PFSK-1 (cell line): ENCODE measurements at regions not wholly inside any gene's neighbourhood (a gene's known extent, or its start where the extent isn't known, plus 50 kb on each side); places are given as distances from the start of the nearest gene placed in this dataset.

Experiments used
- FOXP2 ChIP-seq: optimal IDR thresholded peaks from 2 replicates; pipeline ENCODE3; 2011; ENCODE audit warnings: borderline replicate concordance, control low read depth, inconsistent platforms; ENCODE audit not compliant: insufficient read depth; ENCODE audit errors: extremely low read length, extremely low read depth
- POLR2AphosphoS5 ChIP-seq: IDR thresholded peaks from 2 replicates; pipeline ENCODE4 v1.6.1; 2012; ENCODE audit warnings: low read depth, mild to moderate bottlenecking, control low read depth, low read length, moderate library complexity
- REST ChIP-seq, 2 experiments: IDR thresholded peaks; 2 replicates each; pipeline versions ENCODE4 v1.6.1 to v1.8.0; 2011 to 2012; ENCODE audit warnings: low read depth in 2 of 2, low read length in 2 of 2, control low read depth in 1 of 2, inconsistent platforms in 1 of 2, mild to moderate bottlenecking in 1 of 2, moderate library complexity in 1 of 2; ENCODE audit not compliant: insufficient read depth in 1 of 2
- SIN3A ChIP-seq: IDR thresholded peaks from 2 replicates; pipeline ENCODE4 v1.6.1; 2012; ENCODE audit warnings: mild to moderate bottlenecking, low read length, moderate library complexity, borderline replicate concordance; ENCODE audit not compliant: insufficient read depth
- TAF1 ChIP-seq: IDR thresholded peaks from 2 replicates; pipeline ENCODE4 v1.6.1; 2012; ENCODE audit warnings: low read length, control low read depth, borderline replicate concordance; ENCODE audit not compliant: insufficient read depth

GRCh38 chr5:74536658-74537057, 103.9 kb downstream of the ENC1 start:
- TF ChIP-seq TAF1 (no peak), REST (IDR thresholded peaks at IDR 0.05; ENCODE audit: insufficient read depth in 1 of 2, low read depth in 2 of 2, low read length in 2 of 2) (no peak), FOXP2 (no peak), POLR2AphosphoS5 (no peak), SIN3A (no peak)

GRCh38 chr5:74535926-74536325, 104.6 kb downstream of the ENC1 start:
- TF ChIP-seq SIN3A = no peak
- TF ChIP-seq POLR2AphosphoS5 = no peak
- no peak for TF ChIP-seq TAF1
- no peak for TF ChIP-seq FOXP2
- TF ChIP-seq REST (IDR thresholded peaks at IDR 0.05; ENCODE audit: insufficient read depth in 1 of 2, low read depth in 2 of 2, low read length in 2 of 2) = no peak

- TF ChIP-seq TAF1 (no peak), SIN3A (no peak), POLR2AphosphoS5 (no peak), REST (IDR thresholded peaks at IDR 0.05; ENCODE audit: insufficient read depth in 1 of 2, low read depth in 2 of 2, low read length in 2 of 2) (no peak), FOXP2 (no peak)
Measured at GRCh38 chr5:74534397-74535129, 106.0 kb downstream of the ENC1 start.

- no peak for TF ChIP-seq REST (IDR thresholded peaks at IDR 0.05; ENCODE audit: insufficient read depth in 1 of 2, low read depth in 2 of 2, low read length in 2 of 2)
- no peak for TF ChIP-seq FOXP2
- TF ChIP-seq SIN3A = no peak
Measured at GRCh38 chr5:74530326-74531050, 110.0 kb downstream of the ENC1 start.
